ENCODE measurements at regions not wholly inside any gene's neighbourhood (a gene's known extent, or its start where the extent isn't known, plus 50 kb on each side); places are given as distances from the start of the nearest gene placed in this dataset.

- TF ChIP-seq CTCF (IDR thresholded peaks at IDR 0.05 in 2 of 3, conservative IDR thresholded peaks at IDR 0.05 in 1 of 3; ENCODE audit: borderline replicate concordance in 1 of 3, insufficient read depth in 1 of 3, low read depth in 2 of 3, low read length in 2 of 3) = no peak
- no peak for TF ChIP-seq EZH2 (IDR thresholded peaks at IDR 0.05)
- no peak for TF ChIP-seq POLR2A (IDR thresholded peaks at IDR 0.05; ENCODE audit: borderline replicate concordance, extremely low read depth, insufficient read depth, insufficient read length)
- no peak for TF ChIP-seq SRF (IDR thresholded peaks at IDR 0.05; ENCODE audit: low read depth)
- no peak for TF ChIP-seq MAX (IDR thresholded peaks at IDR 0.05)
- no peak for TF ChIP-seq SIN3A (IDR thresholded peaks at IDR 0.05; ENCODE audit: low read depth)
- TF ChIP-seq, protein P1, sequence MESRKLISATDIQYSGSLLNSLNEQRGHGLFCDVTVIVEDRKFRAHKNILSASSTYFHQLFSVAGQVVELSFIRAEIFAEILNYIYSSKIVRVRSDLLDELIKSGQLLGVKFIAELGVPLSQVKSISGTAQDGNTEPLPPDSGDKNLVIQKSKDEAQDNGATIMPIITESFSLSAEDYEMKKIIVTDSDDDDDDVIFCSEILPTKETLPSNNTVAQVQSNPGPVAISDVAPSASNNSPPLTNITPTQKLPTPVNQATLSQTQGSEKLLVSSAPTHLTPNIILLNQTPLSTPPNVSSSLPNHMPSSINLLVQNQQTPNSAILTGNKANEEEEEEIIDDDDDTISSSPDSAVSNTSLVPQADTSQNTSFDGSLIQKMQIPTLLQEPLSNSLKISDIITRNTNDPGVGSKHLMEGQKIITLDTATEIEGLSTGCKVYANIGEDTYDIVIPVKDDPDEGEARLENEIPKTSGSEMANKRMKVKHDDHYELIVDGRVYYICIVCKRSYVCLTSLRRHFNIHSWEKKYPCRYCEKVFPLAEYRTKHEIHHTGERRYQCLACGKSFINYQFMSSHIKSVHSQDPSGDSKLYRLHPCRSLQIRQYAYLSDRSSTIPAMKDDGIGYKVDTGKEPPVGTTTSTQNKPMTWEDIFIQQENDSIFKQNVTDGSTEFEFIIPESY (IDR thresholded peaks at IDR 0.05; ENCODE audit: extremely low read depth, insufficient replicate concordance, low read length) = no peak
- no peak for TF ChIP-seq CEBPB (IDR thresholded peaks at IDR 0.05; ENCODE audit: low read depth)
- no peak for TF ChIP-seq ZNF274 (IDR thresholded peaks at IDR 0.05; ENCODE audit: low read depth, low read length)
- TF ChIP-seq SP1 (IDR thresholded peaks at IDR 0.05; ENCODE audit: low read depth) = no peak
- TF ChIP-seq FOSL1 (IDR thresholded peaks at IDR 0.05; ENCODE audit: low read depth) = no peak
Observed at GRCh38 chr17:17421346-17422216, 55.2 kb upstream of the MED9 start.
